Fibroblast of villous mesenchyme (primary cell): ENCODE measurements at regions not wholly inside any gene's neighbourhood (a gene's known extent, or its start where the extent isn't known, plus 50 kb on each side); places are given as distances from the start of the nearest gene placed in this dataset.

Experiments used
- DNase-seq: peaks from one replicate; pipeline ENCODE4 v3.0.0-alpha.2; 2010; ENCODE audit warnings: low read depth
- H3K4me3 ChIP-seq: 2 replicates; pipeline ENCODE4 v1.5.1; 2011; ENCODE audit warnings: low read depth, mild to moderate bottlenecking, low read length
- TF ChIP-seq, protein P1 (sequence below): IDR thresholded peaks from 2 replicates; pipeline ENCODE4 v1.5.1; 2012; ENCODE audit warnings: low read depth, mild to moderate bottlenecking, low read length; ENCODE audit not compliant: insufficient read depth

DNA sequence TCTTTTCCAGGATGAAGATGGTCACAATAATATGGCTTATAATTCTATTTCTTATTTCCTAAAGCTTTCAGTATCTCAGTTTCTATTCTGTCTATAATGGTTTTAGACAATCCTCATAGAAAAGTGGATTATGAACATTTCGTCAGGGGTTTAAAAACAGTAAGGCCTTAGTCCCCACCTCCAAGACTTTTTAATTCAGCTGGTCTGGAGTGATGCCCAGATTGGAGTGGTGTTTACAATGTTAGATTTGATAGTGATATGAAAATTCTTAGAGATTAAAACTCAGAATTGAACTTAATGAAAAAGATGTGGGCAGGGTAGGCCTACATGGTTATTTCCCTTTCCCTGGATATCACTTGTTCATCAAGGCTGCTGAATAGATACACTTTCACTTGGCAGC is 1238.3 kb downstream of the SORCS3 start:
- TF ChIP-seq, protein P1, sequence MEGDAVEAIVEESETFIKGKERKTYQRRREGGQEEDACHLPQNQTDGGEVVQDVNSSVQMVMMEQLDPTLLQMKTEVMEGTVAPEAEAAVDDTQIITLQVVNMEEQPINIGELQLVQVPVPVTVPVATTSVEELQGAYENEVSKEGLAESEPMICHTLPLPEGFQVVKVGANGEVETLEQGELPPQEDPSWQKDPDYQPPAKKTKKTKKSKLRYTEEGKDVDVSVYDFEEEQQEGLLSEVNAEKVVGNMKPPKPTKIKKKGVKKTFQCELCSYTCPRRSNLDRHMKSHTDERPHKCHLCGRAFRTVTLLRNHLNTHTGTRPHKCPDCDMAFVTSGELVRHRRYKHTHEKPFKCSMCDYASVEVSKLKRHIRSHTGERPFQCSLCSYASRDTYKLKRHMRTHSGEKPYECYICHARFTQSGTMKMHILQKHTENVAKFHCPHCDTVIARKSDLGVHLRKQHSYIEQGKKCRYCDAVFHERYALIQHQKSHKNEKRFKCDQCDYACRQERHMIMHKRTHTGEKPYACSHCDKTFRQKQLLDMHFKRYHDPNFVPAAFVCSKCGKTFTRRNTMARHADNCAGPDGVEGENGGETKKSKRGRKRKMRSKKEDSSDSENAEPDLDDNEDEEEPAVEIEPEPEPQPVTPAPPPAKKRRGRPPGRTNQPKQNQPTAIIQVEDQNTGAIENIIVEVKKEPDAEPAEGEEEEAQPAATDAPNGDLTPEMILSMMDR = no peak
- H3K4me3 ChIP-seq = no peak overlapping the region
- DNase-seq = no peak

DNA sequence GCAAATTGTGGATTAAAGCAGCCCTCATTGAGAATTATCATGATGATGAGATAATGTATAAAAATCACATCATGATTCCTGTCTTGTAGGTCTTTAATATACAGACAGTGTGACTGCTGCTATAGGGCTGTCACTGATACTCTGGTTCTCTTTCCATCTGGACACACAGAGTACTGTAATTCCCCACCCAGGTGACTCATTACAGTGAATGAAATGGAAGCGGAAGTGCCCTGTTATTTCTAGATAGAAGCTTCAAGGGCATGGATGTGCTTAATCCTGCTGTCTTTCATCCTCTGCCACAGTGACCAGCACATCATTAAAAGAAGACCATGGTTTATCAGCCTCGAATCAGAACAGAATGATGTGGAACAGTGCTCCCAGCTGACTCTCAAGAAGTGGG is 1234.0 kb downstream of the SORCS3 start:
- no peak for DNase-seq
- TF ChIP-seq, protein P1 = no peak
- no peak overlapping the region for H3K4me3 ChIP-seq

DNA sequence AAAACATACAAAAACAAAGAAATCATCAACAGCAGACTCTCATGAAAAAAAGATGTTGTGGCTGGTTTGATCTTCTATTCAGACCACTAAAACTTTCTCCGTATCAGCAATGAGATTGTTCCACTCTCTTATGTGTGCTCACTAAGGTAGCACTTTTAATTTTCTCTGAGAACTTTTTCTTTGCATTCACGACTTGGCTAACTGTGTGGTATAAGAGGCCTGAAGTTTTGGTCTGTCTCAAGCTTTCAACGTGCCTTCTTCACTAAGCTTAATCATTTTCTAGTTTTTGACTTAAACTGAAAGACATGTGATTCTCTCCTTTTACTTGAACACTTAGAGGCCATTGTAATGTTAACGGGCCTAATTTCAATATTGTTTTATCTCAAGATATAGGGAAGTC is 1231.6 kb downstream of the SORCS3 start:
- DNase-seq = no peak
- TF ChIP-seq, protein P1 = no peak
- no peak overlapping the region for H3K4me3 ChIP-seq

DNA sequence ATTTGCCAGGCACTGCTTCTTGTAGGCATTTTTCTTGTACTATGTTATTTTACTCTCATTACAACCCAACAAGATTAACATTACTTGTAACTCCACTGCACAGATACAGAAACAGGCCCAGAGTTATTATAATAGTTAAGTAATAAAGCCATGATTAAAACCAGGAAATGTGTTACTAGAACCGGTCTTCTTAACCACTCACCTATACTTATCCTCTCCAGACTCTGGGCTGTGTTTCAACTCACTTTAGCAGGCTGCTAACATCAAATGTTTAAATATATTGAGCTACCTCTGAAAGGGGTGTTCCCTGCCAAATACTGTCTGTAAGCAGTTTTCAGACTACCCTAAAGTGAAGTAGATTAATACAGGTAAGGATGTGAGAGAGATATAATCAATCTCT is 1227.8 kb downstream of the SORCS3 start:
- TF ChIP-seq, protein P1 = no peak
- no peak for DNase-seq
- H3K4me3 ChIP-seq = no peak overlapping the region

DNA sequence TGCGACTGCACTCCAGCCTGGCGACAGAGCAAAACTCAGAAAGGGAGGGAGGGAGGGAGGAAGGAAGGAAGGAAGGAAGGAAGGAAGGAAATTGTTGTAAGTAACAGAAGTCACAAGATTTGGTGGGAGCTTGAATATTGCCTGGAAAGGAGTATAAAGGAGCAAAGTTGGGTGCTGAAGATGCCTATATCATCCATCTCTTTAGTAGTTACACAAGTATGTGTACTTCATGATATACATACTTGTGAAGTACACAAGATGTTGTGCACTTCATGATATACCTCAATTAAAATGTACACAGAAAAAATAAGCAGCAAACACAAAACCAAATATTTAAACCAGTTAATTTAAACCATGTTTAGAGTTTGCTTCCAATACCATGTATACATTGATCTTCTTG is 1223.8 kb downstream of the SORCS3 start:
- no peak for DNase-seq
- no peak overlapping the region for H3K4me3 ChIP-seq
- TF ChIP-seq, protein P1 = no peak

DNA sequence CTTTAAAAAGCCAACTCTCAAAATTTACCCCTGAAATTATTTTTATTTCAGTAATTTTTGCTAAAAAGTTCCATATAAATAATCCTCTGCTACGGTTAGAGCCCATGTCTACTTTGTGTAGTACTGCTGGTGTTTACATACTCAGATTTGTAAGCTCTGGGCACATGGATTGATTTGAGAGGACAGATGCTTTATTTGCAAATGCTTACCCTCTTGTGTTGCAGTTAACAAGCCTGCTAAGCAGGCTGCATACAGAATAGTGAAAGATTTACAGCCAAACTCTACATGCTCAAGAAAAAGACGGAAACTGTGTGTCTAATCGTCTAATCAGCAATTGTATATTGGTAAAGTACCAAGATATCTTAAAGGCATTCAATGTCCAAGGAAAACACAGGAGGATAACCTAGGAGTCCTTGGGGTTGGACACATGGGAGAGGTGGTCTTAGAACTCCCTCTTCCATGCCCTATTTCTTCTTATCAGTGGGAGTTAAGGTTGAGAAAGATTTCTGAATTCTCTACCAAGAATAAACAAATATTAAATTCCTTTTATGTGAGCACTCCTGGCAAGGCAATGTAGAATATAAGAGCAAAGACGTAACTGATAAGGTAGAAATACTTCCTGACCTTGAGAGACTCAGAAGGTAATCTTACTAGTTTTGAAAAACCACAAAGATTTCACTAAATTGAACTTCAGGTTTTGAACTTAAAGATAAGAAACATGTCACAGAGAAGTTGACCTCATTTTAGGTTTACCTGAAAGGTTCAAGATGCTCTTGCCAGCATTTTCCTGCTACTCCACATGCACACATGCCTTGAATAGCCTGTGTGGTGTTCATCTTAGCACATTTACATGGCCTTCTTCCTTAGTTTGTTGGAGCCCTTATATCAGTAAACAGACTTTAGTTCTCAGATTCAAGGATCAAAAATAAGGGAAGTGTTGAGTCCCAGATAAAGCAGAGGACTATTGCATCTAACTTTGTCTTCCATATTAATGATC is 1216.5 kb downstream of the SORCS3 start:
- no peak for DNase-seq
- TF ChIP-seq, protein P1 = no peak
- H3K4me3 ChIP-seq = no peak overlapping the region
